ENCODE measurements at regions not wholly inside any gene's neighbourhood (a gene's known extent, or its start where the extent isn't known, plus 50 kb on each side); places are given as distances from the start of the nearest gene placed in this dataset.
"Not testable (repeated sequence)": the region's sequence is repeated elsewhere in the genome, so short reads cannot be mapped to it uniquely, and the experiment has no call there.

- DNase-seq (ENCODE audit: low read depth in 2 of 3, low spot score in 1 of 3) = no peak
Observed at GRCh38 chr1:230558324-230558723, 84.0 kb upstream of the COG2 start.

GRCh38 chr1:230556453-230556852, 85.8 kb upstream of the COG2 start:
- DNase-seq (ENCODE audit: low read depth in 2 of 3, low spot score in 1 of 3) = no peak

GRCh38 chr1:230555814-230556213, 86.5 kb upstream of the COG2 start:
- DNase-seq (ENCODE audit: low read depth in 2 of 3, low spot score in 1 of 3) = no peak

GRCh38 chr1:230552880-230553279, 89.4 kb upstream of the COG2 start:
- DNase-seq (ENCODE audit: low read depth in 2 of 3, low spot score in 1 of 3) = no peak

- DNase-seq (ENCODE audit: low read depth in 2 of 3, low spot score in 1 of 3) = not testable (repeated sequence)
Observed at GRCh38 chr1:230550945-230551344, 91.3 kb upstream of the COG2 start.

- DNase-seq (ENCODE audit: low read depth in 2 of 3, low spot score in 1 of 3) = no peak
Observed at GRCh38 chr1:230550428-230550827, 91.9 kb upstream of the COG2 start.

GRCh38 chr1:230549625-230550024, 92.7 kb upstream of the COG2 start:
- no peak for DNase-seq (ENCODE audit: low read depth in 2 of 3, low spot score in 1 of 3)

GRCh38 chr1:230548997-230549396, 93.3 kb upstream of the COG2 start:
- no peak for DNase-seq (ENCODE audit: low read depth in 2 of 3, low spot score in 1 of 3)

- DNase-seq (ENCODE audit: low read depth in 2 of 3, low spot score in 1 of 3) = no peak
Observed at GRCh38 chr1:230548357-230548756, 93.9 kb upstream of the COG2 start.

GRCh38 chr1:230545181-230545580, 97.1 kb upstream of the COG2 start:
- no peak for DNase-seq (ENCODE audit: low read depth in 2 of 3, low spot score in 1 of 3)

- no peak for DNase-seq (ENCODE audit: low read depth in 2 of 3, low spot score in 1 of 3)
Observed at GRCh38 chr1:230544758-230545157, 97.5 kb upstream of the COG2 start.

GRCh38 chr1:230543085-230543484, 99.2 kb upstream of the COG2 start:
- DNase-seq (ENCODE audit: low read depth in 2 of 3, low spot score in 1 of 3) = no peak

GRCh38 chr1:230542681-230543080, 99.6 kb upstream of the COG2 start:
- no peak for DNase-seq (ENCODE audit: low read depth in 2 of 3, low spot score in 1 of 3)

- peak in 2 of 3 donors; percentile 6 to 17 for DNase-seq (ENCODE audit: low read depth in 2 of 3, low spot score in 1 of 3)
Observed at GRCh38 chr1:230542054-230542453, 100.2 kb upstream of the COG2 start.

GRCh38 chr1:230541306-230541705, 101.0 kb upstream of the COG2 start:
- no peak for DNase-seq (ENCODE audit: low read depth in 2 of 3, low spot score in 1 of 3)

GRCh38 chr1:230540421-230541155, 101.7 kb upstream of the COG2 start:
- no peak for DNase-seq (ENCODE audit: low read depth in 2 of 3, low spot score in 1 of 3)

- no peak for DNase-seq (ENCODE audit: low read depth in 2 of 3, low spot score in 1 of 3)
Observed at GRCh38 chr1:230537456-230537855, 104.8 kb upstream of the COG2 start.

- DNase-seq (ENCODE audit: low read depth in 2 of 3, low spot score in 1 of 3) = no peak
Observed at GRCh38 chr1:230536641-230537155, 105.6 kb upstream of the COG2 start.

GRCh38 chr1:230534224-230534623, 108.1 kb upstream of the COG2 start:
- DNase-seq (ENCODE audit: low read depth in 2 of 3, low spot score in 1 of 3) = no peak

GRCh38 chr1:230531103-230531502, 105.0 kb upstream of the PGBD5 start:
- no peak for DNase-seq (ENCODE audit: low read depth in 2 of 3, low spot score in 1 of 3)

GRCh38 chr1:230519246-230519645, 93.1 kb upstream of the PGBD5 start:
- no peak for DNase-seq (ENCODE audit: low read depth in 2 of 3, low spot score in 1 of 3)

GRCh38 chr1:230518511-230518910, 92.4 kb upstream of the PGBD5 start:
- no peak for DNase-seq (ENCODE audit: low read depth in 2 of 3, low spot score in 1 of 3)

GRCh38 chr1:230517786-230518185, 91.7 kb upstream of the PGBD5 start:
- no peak for DNase-seq (ENCODE audit: low read depth in 2 of 3, low spot score in 1 of 3)

Measured in stimulated activated CD4-positive, alpha-beta T cell treated with anti-CD3 and anti-CD28 coated beads, Interleukin-12 subunit alpha, Interleukin-12 subunit beta, amount 100 ng/mL, for 48 hours (primary cell).